Activated CD8-positive, alpha-beta T cell treated with anti-CD3 and anti-CD28 coated beads for 36 hours (primary cell): ENCODE measurements at regions not wholly inside any gene's neighbourhood (a gene's known extent, or its start where the extent isn't known, plus 50 kb on each side); places are given as distances from the start of the nearest gene placed in this dataset.

Source experiments
- ATAC-seq: fragments of 200-7000 bp; cut with Tn5 transposase; one replicate; pipeline ENCODE4 v1.10.0; 2021; ENCODE audit warnings: mild to moderate bottlenecking, moderate library complexity
- CTCF ChIA-PET: fragments of 350-600 bp; sonication (Branson Sonifier 250); formaldehyde crosslinking; loops from one replicate; lab custom pipeline; 2021; ENCODE audit warnings: antibody characterized with exemption; lab: Charles Lee
- POLR2A ChIA-PET: fragments of 350-600 bp; sonication (Branson Sonifier 250); formaldehyde crosslinking; loops from one replicate; lab custom pipeline; 2021; ENCODE audit warnings: antibody characterized with exemption; lab: Charles Lee
- DNase-seq: peaks from one replicate; pipeline ENCODE4 v3.0.0-alpha.2; 2020
- H3K27ac Mint-ChIP-seq: one replicate; pipeline ENCODE4 v1.8.0; 2021; ENCODE audit warnings: mild to moderate bottlenecking, mixed read lengths
- H3K27me3 Mint-ChIP-seq: one replicate; pipeline ENCODE4 v1.8.0; 2021; ENCODE audit warnings: mixed read lengths
- H3K36me3 Mint-ChIP-seq: one replicate; pipeline ENCODE4 v1.8.0; 2021; ENCODE audit warnings: low read depth, mixed read lengths
- H3K4me1 Mint-ChIP-seq: one replicate; pipeline ENCODE4 v1.8.0; 2021; ENCODE audit warnings: low read depth, mixed read lengths
- H3K4me3 Mint-ChIP-seq: one replicate; pipeline ENCODE4 v1.8.0; 2021; ENCODE audit warnings: mild to moderate bottlenecking, moderate library complexity, mixed read lengths
- H3K9me3 Mint-ChIP-seq: one replicate; pipeline ENCODE4 v1.8.0; 2021; ENCODE audit warnings: mixed read lengths
- CTCF ChIP-seq: fragments of 200-600 bp; IDR thresholded peaks from one replicate; pipeline ENCODE4 v1.8.0; 2022; ENCODE audit warnings: antibody characterized with exemption, mild to moderate bottlenecking
- intact Hi-C: fragments of 100-400 bp; cut with micrococcal nuclease; formaldehyde crosslinking; loops from one replicate; pipeline ENCODE4 v1.10.0; 2022

GRCh38 chr2:174686430-174686829, 77.8 kb downstream of the CHRNA1 start:
- H3K36me3 Mint-ChIP-seq: peaks cover 6% of the 10 kb centered on the region
- TF ChIP-seq CTCF: no peak
- ATAC-seq (no peak), DNase-seq (no peak)
- ChIA-PET CTCF (interaction anchor here (1.0 to 7.1 kb wide), 23 partner anchors 9 to 225 kb away, joined by 3 to 147 read pairs (median 10); partner anchors contain the start of gene WIPF1), POLR2A (interaction anchor here (0.7 to 3.1 kb wide), 9 partner anchors 10 to 298 kb away, joined by 3 to 11 read pairs (median 4); no protein-coding TSS in a partner anchor)
- intact Hi-C loops: loop anchor here (5.0 kb wide), 2 partner anchors 79 to 224 kb away; no protein-coding TSS in a partner anchor
- H3K27ac Mint-ChIP-seq: no peak overlapping the region
- H3K27me3 Mint-ChIP-seq: no peaks in the 10 kb centered on the region
- no peak overlapping the region for H3K4me3 Mint-ChIP-seq
- peaks cover 42% of the 10 kb centered on the region for H3K4me1 Mint-ChIP-seq
- no peaks in the 10 kb centered on the region for H3K9me3 Mint-ChIP-seq

GRCh38 chr2:174683392-174683759, 80.9 kb downstream of the CHRNA1 start:
- peak overlapping the region; percentile 88 for H3K4me3 Mint-ChIP-seq
- TF ChIP-seq CTCF: no peak
- peaks cover 24% of the 10 kb centered on the region for H3K36me3 Mint-ChIP-seq
- DNase-seq (peak; percentile 40), ATAC-seq (peak; percentile 58)
- H3K4me1 Mint-ChIP-seq: peaks cover 62% of the 10 kb centered on the region
- H3K27me3 Mint-ChIP-seq: no peaks in the 10 kb centered on the region
- intact Hi-C loops: loop anchor here (5.0 kb wide), 1 partner anchor 96 kb away; no protein-coding TSS in a partner anchor
- ChIA-PET POLR2A (interaction anchor here (0.9 to 4.3 kb wide), 7 partner anchors 40 to 105 kb away, joined by 3 to 43 read pairs (median 4); partner anchors contain the start of gene WIPF1), CTCF (interaction anchor here (0.9 to 7.1 kb wide), 14 partner anchors 9 to 220 kb away, joined by 3 to 147 read pairs (median 4); partner anchors contain the start of gene WIPF1)
- no peaks in the 10 kb centered on the region for H3K9me3 Mint-ChIP-seq
- peak overlapping the region; percentile 92 for H3K27ac Mint-ChIP-seq

GRCh38 chr2:174682578-174683391, 81.5 kb downstream of the CHRNA1 start:
- intact Hi-C loops: loop anchor here (5.0 kb wide), 1 partner anchor 95 kb away; no protein-coding TSS in a partner anchor
- CTCF ChIA-PET: interaction anchor here (0.9 to 7.1 kb wide), 15 partner anchors 9 to 105 kb away, joined by 3 to 147 read pairs (median 4); partner anchors contain the start of gene WIPF1
- Mint-ChIP-seq H3K27ac (peak overlapping the region; percentile 92), H3K9me3 (no peaks in the 10 kb centered on the region), H3K36me3 (peaks cover 24% of the 10 kb centered on the region), H3K4me1 (peaks cover 62% of the 10 kb centered on the region), H3K4me3 (peak overlapping the region; percentile 88), H3K27me3 (no peaks in the 10 kb centered on the region)
- POLR2A ChIA-PET: interaction anchor here (0.6 to 4.3 kb wide), 15 partner anchors 16 to 122 kb away, joined by 3 to 43 read pairs (median 3); partner anchors contain the start of gene WIPF1
- DNase-seq (peak; percentile 57), ATAC-seq (peak; percentile 70)
- TF ChIP-seq CTCF: no peak

- POLR2A ChIA-PET: interaction anchor here (0.6 to 4.3 kb wide), 17 partner anchors 13 to 121 kb away, joined by 3 to 43 read pairs (median 3); partner anchors contain the start of gene WIPF1
- no peak for TF ChIP-seq CTCF
- intact Hi-C loops: loop anchor here (5.0 kb wide), 1 partner anchor 95 kb away; no protein-coding TSS in a partner anchor
Observed at GRCh38 chr2:174682007-174682577, 82.2 kb downstream of the CHRNA1 start.

More at GRCh38 chr2:174682007-174682577, 82.2 kb downstream of the CHRNA1 start:
- no peaks in the 10 kb centered on the region for H3K9me3 Mint-ChIP-seq
- no peaks in the 10 kb centered on the region for H3K27me3 Mint-ChIP-seq
- H3K36me3 Mint-ChIP-seq: peaks cover 27% of the 10 kb centered on the region
- peak overlapping the region; percentile 80 for H3K4me3 Mint-ChIP-seq
- DNase-seq (peak; percentile 48), ATAC-seq (peak; percentile 37)
- peaks cover 65% of the 10 kb centered on the region for H3K4me1 Mint-ChIP-seq
- H3K27ac Mint-ChIP-seq: peak overlapping the region; percentile 81
- CTCF ChIA-PET: interaction anchor here (1.0 to 1.4 kb wide), 11 partner anchors 15 to 128 kb away, joined by 3 to 8 read pairs (median 4); partner anchors contain the start of gene WIPF1
